T-helper 2 cell treated with Interferon-gamma antibody and Interleukin-4, amounts not matched to agents 100 ng/mL and 5 ng/mL, for 36 hours (primary cell): ENCODE measurements at regions not wholly inside any gene's neighbourhood (a gene's known extent, or its start where the extent isn't known, plus 50 kb on each side); places are given as distances from the start of the nearest gene placed in this dataset.

Source experiments
- intact Hi-C: fragments of 100-400 bp; cut with micrococcal nuclease; formaldehyde crosslinking; loops from one replicate; pipeline ENCODE4 v1.15.1; 2023

DNA sequence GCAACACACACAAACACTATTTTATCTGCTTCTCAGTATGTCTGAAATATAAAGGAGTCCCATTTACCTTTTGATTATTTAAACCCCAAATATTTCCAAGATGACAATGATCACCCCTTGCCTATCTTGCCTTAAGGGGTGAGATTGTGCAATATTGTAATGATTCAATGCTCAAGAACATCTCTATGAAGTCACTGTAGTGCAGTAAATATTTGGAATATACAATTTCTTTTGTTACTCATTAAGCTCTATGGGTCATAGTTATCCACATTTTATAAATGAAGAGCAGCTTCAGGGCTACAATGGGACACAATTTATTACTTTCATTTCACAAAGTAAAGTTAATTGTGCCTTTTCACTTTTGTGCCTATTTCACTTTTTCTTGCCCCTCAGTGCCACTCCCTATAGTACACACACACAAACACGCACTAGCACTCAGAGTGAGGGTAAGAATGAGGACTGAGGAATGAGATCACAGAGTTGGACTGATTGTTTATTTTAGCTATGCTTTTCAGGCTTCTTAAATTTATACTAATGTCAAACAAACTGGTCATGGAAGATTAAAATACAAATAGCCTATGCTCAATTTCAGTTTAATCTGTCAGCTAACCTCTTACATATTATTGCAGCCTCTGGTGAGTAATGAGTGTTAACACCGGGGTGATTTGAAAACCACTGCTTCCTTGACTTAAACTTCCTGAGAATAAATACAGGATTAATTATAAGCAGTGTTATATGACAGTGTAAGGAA, 521.0 kb upstream of the B3GALT2 start:
- intact Hi-C loops, result no loop called here

DNA sequence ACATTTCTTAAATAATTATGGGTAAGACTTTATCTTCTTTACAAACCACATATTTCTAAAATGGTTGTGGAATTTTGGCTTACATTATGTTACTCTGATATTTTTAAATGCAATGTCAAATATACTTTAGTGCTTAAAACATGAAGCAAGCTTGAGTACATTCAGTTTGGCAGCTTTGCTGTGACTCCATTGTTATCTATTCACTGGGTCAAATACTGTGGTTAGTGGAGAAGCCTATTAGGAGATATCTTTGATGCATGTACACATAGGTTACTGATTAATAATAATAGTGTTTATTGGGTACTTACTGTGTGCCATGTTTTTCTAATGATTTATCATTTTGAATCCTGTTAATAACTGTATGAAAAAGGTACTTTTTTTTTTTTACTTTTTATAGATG, 520.4 kb upstream of the B3GALT2 start:
- intact Hi-C loops, result no loop called here

DNA sequence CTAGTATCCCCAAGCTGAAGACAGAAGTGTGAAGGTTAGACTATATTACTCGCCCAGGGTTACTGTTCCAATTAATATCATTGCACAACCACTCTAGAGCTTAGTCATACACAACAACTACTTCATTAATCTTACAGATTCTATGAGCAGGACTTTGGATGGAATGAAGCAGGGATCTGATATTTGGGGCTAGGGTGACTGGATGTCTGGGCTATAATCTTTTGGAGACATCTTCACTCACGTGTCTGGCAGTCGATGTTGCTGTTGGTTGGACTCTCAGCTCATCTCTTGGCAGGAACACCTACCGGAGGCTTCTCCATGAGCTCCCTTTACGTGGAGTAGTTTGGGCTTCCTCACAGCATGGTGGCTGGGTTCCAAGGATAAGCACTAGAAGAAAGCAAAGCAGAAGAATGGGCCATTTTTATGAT, 519.2 kb upstream of the B3GALT2 start:
- intact Hi-C loops, result no loop called here

DNA sequence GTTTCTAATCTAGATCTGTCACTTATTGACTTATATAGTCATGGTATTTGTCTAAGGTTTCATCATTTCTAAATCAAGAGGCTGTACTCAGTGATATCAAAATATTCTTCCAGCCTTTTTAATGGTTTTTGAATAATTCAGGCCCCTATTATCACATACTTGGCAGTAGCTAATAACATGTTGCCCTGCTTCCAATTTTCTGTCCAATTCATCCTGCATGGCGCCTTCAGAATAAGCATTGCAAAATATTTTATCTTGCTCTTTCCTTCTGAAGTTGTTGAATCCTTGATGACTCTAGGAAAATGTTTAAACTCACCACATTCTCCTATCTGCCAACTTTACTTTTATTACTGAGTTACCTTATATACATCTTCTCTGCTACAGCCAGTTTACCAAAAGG, 517.2 kb upstream of the B3GALT2 start:
- intact Hi-C loops, result loop anchor here (5.0 kb wide), 1 partner anchor 226 kb away; no protein-coding TSS in a partner anchor

DNA sequence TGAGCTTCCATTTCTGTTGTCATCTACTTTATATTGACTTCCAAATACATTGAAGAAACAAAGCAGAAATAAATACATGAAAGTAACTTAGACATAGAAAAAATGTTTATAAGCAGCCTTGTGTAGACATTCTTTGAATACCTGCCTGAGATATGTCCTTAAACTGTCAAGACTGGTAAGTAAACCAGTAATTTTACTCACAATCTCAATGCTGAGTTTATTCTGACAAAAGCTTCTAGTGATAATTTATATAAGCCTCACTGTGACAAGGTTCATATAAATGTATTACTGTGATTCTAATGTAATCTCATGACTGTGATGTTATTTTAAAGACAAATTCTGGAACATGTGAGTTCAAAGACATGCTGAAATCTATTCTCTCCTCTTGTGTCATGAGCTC, 516.7 kb upstream of the B3GALT2 start:
- intact Hi-C loops, result loop anchor here (5.0 kb wide), 1 partner anchor 226 kb away; no protein-coding TSS in a partner anchor

DNA sequence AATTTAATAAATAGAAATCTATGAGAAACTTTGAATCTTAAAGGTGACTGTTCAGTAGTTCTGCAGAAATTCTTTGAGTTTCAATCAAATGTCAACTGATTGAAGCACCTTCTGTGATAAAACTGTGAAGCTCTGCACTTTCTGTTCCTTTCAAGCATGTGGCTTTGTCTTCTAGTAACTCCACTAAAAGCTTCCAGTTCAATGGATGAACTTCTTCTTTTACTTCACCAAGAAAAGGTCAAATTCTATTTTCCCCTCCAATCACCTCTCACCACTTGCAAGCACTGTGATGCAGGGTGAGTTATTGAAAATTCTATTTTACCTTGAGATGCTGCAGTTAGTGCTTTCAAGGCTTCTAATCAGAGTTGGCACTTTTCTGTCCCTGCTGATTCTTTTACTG, 515.3 kb upstream of the B3GALT2 start:
- intact Hi-C loops, result loop anchor here (1.0 to 5.0 kb wide), 3 partner anchors 164 to 289 kb away; no protein-coding TSS in a partner anchor

DNA sequence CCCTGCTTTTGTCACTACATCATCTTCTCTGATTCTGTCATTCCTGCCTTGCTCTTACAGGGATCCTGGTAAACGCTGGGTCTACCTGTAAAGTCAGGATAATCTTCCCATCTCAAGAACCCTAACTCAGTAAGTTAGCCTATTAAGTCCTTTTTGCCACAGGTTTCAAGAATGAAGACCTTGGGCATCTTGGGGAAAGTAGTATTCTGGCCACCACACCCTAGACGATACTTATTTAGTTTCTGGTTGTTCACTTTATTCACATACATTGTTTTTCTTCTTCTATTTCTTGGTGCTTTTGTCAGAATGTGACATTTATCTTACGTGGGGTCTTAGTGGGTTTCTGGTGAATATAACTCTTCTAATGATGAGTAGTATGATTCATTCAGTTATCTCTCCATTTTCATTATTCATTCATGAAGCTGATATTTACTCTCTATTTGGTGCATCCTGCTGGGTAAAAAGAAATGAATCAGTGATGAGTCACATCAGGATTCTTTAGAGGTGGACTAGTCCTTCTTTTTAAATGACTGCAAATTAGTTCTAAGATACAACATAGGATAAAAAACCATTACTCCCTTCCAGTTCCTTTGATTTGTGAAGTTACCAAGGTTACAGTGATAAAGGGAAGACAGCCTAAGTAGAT, 514.4 kb upstream of the B3GALT2 start:
- intact Hi-C loops, result loop anchor here (1.0 to 5.0 kb wide), 3 partner anchors 164 to 288 kb away; no protein-coding TSS in a partner anchor

DNA sequence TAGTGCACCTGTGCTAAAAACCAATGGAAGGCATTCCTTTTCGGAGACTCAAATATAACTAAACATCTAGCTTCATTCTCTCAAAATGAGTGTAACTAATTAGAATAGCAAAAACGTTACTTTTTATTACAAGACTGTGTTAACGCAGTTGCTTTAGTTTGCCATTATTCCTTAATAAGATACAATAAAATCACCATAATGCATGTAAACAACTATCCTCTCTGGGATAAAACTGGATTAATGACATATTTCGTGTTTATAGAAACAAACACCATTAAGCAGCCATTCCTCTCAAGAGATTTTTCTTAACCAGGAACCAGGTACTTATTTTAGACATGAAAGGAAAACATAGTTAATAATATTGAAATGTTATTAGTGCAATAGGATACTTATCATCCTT, 512.8 kb upstream of the B3GALT2 start:
- intact Hi-C loops, result no loop called here

DNA sequence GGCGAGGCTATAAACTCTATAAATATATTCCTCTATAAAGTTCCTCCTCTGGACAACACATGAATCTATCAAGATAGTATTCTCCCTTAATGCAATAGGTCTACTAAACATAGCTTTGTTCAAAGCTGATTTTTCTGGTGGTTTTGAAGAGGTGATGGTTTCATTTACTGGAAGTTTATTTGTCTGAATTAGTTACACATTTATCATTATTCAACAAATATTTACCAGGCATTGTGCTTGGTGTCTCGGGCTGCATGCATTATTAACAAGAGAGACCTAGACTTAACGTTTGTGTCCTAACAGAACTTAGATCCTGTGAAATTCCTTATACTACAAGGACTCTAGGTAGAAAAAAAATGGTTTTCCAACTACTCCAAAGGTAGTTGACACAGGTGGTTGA, 511.4 kb upstream of the B3GALT2 start:
- intact Hi-C loops, result no loop called here

DNA sequence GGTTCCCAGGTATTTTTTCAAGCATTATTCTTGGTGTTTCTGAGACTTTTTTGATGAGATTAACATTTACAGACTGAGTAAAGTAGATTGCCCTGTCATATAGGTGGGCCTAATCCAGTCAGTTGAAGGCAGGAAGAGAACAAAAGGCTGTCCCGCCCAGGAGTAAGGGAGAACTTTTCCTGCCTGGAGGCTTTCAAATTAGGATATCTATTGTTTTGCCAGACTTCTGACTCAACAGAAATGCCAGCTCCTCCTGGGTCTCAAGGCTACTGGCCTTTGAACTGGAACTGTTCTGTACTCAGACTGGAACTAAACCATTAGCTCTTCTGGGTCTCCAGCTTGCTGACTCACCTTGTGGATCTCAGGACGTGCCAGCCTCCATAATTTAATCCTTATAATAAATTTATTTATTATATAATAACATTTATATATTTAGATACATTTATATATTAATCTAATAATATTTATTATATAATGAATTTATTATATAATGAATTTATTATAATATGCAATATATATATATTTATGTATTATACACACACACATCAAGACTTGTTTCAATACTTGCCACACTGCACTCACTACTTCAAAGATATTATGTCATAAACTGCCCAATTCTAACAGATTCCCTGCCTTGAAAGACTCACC, 510.8 kb upstream of the B3GALT2 start:
- intact Hi-C loops, result no loop called here

DNA sequence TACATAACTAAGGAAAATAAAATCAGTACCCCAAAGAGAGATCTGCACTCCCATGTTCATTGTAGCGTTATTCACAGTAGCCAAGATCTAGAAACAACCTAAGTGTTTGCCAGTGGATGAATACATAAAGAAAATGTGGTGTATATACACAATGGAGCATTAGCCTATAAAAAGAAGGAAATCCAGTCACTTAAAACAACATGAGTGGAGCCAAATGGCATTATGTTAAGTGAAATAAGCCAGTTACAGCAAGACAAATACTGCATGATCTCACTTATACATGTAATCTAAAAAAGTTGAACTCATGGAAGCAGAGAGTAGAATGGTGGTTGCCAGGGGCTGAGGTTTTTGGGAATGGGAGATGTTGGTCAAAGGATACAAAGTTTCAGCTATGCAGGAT, 508.3 kb upstream of the B3GALT2 start:
- intact Hi-C loops, result no loop called here

DNA sequence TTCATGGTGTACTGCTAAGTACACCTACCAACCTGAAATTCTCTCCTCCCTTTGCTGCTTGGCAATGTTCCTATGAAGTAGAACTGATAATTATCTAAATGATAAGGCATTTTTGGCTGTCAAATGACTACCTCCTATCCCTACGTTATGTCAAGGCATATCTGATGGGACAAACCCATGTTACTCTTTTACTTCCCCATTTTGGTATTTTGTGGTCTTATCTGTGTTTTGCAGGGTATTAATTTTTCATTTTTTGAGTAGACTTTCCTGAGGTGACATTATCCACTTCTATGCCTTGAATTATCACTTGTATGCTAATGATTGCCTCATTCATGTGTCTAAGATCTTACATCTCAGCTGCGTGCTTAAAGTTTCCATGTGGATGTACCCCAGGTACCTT, 499.6 kb upstream of the B3GALT2 start:
- intact Hi-C loops, result no loop called here

DNA sequence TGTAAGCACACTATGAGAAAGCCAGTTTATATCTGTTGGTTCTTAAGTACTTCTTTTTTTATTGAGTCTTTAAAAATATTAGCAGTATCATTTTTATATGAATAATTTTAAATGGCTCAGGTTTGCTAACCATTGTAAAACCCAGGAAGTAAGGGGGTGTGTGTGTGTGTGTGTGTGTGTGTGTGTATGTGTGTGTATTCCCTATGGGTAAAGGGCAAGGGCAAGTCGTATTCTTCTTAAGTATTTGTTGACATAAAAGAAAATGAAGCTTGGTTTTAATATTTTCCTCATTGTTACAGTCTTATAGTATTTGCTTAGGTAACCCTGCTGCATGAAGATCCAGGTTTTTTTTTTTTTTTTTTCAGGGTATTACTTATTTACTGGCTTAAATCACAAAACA, 495.0 kb upstream of the B3GALT2 start:
- intact Hi-C loops, result no loop called here

DNA sequence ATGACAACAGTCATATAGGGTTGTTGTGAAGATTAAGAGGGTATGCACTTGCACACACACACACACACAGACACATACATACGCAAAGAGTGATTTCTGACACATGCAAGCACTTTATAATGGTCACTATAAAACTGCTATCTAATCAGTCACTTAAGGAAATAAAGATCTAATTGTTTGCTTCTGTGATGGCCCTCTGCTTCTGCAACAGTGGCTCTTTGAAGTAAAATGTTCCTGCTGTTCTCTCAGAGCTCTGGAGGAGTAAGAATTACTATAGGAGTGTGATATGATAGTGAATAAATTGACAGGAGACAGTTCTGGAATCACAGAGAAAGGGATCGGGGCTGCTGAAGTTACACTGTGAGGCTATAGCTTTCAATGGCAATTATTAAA, 494.5 kb upstream of the B3GALT2 start:
- intact Hi-C loops, result no loop called here

DNA sequence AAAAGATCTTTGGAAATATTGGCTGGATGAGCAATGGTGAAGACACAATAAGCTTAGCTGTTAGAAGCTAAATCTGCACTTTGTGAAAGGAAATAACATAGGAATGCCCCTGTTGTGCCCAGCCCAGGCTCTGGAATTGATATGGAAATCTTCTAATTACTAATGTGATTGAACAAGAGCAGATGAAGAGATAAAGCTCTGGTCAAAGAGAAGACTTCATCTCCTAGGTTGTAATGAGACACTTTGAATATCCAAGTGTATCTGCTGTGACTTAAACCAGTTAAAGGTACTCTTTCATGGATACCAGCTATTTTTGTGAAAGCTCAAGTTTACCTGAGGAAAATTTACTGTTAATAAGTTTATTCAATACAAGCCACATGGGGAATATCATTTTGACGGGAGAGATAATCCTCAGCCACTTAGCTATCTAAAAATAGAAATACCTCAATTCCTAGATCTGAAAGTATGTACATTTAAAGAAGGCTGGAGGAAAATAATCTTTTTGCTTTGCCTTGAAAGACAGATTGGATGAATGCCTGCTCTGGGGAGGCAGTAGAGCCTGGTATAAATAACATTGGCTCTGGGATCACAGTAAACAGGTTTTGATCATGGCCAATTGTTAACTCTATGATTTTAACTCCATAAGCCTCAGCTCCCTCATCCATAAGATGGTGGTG, 494.0 kb upstream of the B3GALT2 start:
- intact Hi-C loops, result no loop called here

DNA sequence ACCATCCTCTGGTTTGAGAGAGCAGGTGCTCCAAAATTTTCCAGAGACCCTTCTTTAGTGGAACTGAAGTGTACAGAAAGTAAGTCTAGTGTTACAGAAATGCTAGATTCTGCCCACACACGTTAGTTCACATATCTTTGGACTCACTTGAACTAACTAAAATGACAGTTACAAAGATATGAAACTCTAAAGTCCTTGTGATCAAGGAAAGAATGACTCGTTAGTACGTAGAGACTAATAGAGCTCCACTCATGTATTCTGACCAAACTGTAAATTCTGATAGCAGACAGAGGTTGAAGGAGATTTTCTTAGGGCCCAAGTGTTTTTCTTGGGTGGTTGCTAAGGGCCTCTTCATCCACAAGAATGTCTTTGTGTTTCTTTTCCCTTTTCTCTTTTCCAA, 491.5 kb upstream of the B3GALT2 start:
- intact Hi-C loops, result no loop called here

DNA sequence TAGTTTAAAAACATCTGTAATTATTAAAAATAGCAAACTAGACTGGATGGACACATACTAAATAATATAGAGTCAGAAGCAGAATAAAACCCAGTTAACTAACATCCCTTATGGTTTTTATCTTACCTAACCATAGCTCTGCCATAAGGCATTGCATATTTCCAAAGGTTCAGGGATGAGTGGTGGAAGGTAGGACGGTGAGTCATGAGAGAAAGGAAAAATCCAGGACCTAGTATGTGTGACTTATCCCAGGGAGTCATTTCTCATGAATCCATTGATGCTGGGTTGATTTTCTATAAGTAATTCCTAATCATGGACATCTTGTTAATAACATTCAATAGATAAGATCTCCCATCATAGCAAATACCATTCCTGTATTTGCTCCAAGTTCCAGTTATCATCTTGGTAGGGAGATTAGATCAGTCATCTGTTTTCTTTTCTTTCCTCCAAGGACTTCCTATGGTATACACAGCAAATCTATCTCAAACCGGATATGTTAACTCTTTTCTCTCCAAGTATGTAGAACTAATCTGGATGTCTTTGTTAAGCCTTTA, 490.7 kb upstream of the B3GALT2 start:
- intact Hi-C loops, result no loop called here

DNA sequence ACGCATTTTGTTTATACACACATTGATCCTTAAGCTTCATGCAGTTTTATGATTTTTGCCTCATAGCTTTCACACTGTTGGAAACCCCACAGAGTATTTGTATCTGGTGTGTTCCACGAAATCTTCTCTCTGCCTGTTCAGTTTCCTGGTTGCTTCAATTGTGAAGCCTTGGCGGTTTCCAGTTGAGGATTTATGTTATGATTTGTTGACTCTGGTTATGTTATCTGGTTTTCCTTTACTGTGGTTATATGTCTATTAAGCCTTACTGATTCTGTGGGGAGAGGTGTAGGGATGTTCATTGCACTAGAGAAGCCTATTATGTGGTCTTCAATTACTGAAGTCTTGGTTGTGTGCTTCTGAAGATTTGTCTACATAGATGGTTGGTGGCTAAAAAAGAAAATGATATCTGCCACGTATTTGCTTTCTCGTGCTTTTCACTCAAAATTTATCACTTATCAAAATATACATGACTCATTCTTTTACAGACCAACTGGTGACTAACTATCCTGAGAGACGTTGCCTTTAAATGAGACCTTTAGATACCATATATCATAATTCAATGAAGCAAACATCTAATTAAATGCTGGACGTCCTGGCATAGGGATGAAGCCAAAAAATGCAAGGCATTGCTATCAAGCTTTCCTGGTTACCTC, 488.0 kb upstream of the B3GALT2 start:
- intact Hi-C loops, result no loop called here

DNA sequence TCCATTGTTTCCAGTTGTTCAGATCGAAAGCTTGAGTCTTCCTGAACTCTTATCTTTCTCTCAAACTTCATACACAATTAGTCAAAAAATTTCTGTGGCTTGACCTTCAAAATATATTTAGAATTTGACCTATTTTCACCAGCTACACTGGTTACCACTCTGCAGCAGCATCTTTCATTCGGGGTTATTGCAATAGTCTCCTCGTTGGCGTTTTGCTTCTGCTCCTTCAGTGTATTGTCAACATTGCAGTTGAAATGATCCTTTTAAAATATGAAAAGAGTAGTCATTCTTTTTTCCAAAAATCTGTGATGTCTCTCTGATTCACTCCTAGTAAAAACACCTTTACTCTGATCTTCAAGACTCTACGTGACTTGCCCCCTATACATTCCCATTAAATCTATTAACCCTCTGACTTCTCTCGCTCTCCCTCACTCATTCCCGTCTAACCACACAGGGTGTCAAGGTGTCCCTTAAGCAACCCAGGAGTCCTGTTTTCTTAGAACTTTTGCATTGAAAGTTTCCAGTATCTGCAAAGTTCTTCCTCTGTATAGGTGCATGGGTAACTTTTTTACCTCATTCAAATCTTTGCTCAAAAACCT, 480.2 kb upstream of the B3GALT2 start:
- intact Hi-C loops, result no loop called here

DNA sequence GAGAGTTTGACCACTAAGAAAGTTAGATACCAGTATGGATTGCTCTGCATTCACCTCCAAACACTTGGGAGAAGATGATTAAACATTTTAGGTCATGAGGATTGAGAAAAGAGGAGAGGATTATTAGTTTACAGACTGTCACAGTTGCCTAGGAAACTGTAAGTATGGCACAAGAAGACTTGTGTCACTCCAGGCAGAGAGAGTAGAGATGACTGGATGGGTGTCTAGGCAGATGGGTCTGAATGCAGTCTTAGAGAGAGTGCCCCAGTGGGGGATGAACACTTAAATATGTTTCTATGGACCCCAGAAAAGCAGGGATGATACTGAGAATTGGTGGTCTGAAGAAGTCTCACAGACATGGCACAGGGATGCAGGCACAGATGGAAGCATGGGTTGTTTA, 477.6 kb upstream of the B3GALT2 start:
- intact Hi-C loops, result no loop called here

DNA sequence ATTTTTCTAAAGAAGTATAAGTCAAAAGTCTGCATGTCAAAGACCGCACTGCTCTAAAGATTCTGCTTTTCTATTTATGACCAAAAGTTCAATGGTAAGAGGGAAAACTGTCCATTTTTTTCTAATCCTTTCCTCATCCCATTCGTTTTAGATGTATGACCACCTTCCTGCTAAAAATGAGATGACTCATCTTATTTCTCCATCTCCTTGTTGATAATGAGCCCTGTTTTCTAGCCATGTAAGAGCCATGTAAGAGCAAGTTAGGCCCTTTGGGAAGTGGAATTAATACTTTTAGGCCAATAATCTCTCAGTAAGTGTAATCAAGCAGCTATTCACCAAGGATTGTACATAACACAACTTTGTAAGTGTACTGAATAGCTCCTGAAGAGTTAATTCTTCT, 475.6 kb upstream of the B3GALT2 start:
- intact Hi-C loops, result no loop called here
